Bronchial epithelial cell (primary cell): ENCODE measurements at regions not wholly inside any gene's neighbourhood (a gene's known extent, or its start where the extent isn't known, plus 50 kb on each side); places are given as distances from the start of the nearest gene placed in this dataset.
"Not testable (repeated sequence)": the region's sequence is repeated elsewhere in the genome, so short reads cannot be mapped to it uniquely, and the experiment has no call there.

Source experiments
- DNase-seq: peaks from one replicate; pipeline ENCODE4 v3.0.0-alpha.2; 2010; ENCODE audit warnings: low read depth
- FAIRE-seq: peaks from 2 replicates; lab custom pipeline; 2011; peaks lifted over from hg19 to GRCh38; lab: Jason Lieb, UNC
- H3K27me3 ChIP-seq: 2 replicates; pipeline ENCODE4 v1.5.1; 2011; ENCODE audit warnings: low read length; ENCODE audit not compliant: control insufficient read depth, insufficient read depth
- H3K36me3 ChIP-seq: 2 replicates; pipeline ENCODE4 v1.5.1; 2011; ENCODE audit warnings: low read length; ENCODE audit not compliant: control insufficient read depth, insufficient read depth
- H3K4me3 ChIP-seq: 2 replicates; pipeline ENCODE4 v1.5.1; 2011; ENCODE audit warnings: mild to moderate bottlenecking, low read depth, low read length, control low read depth
- CTCF ChIP-seq: IDR thresholded peaks from 2 replicates; pipeline ENCODE4 v1.5.1; 2011; ENCODE audit warnings: mild to moderate bottlenecking, moderate library complexity, low read length, control low read depth, inconsistent platforms; ENCODE audit not compliant: insufficient read depth, severe bottlenecking

- Histone ChIP-seq H3K4me3 (no peak overlapping the region), H3K36me3 (no peaks in the 10 kb centered on the region), H3K27me3 (no peaks in the 10 kb centered on the region)
- no peak for TF ChIP-seq CTCF
- DNase-seq (no peak), FAIRE-seq (no peak)
Measured at GRCh38 chr1:96104506-96104905, 617.1 kb upstream of the PTBP2 start.

GRCh38 chr1:96104906-96105305 lies 616.7 kb upstream of the PTBP2 start:
- no peak for DNase-seq
- H3K36me3 ChIP-seq = no peaks in the 10 kb centered on the region
- no peak overlapping the region for H3K4me3 ChIP-seq
- FAIRE-seq = no peak
- H3K27me3 ChIP-seq = no peaks in the 10 kb centered on the region
- TF ChIP-seq CTCF = no peak

- H3K27me3 ChIP-seq = no peaks in the 10 kb centered on the region
- H3K4me3 ChIP-seq = no peak overlapping the region
- no peak for FAIRE-seq
- TF ChIP-seq CTCF = no peak
- DNase-seq = no peak
- H3K36me3 ChIP-seq = no peaks in the 10 kb centered on the region
Measured at GRCh38 chr1:96116731-96117130, 604.9 kb upstream of the PTBP2 start.

GRCh38 chr1:96130432-96130831 lies 591.2 kb upstream of the PTBP2 start:
- DNase-seq = no peak
- no peaks in the 10 kb centered on the region for H3K36me3 ChIP-seq
- no peak overlapping the region for H3K4me3 ChIP-seq
- H3K27me3 ChIP-seq = no peaks in the 10 kb centered on the region
- FAIRE-seq = no peak
- TF ChIP-seq CTCF = no peak

GRCh38 chr1:96144636-96145035 lies 576.9 kb upstream of the PTBP2 start:
- Histone ChIP-seq H3K36me3 (no peaks in the 10 kb centered on the region), H3K27me3 (no peaks in the 10 kb centered on the region), H3K4me3 (no peak overlapping the region)
- no peak for TF ChIP-seq CTCF
- FAIRE-seq (no peak), DNase-seq (no peak)

GRCh38 chr1:96145492-96145891 lies 576.1 kb upstream of the PTBP2 start:
- Histone ChIP-seq H3K27me3 (no peaks in the 10 kb centered on the region), H3K36me3 (no peaks in the 10 kb centered on the region), H3K4me3 (no peak overlapping the region)
- no peak for TF ChIP-seq CTCF
- DNase-seq = no peak
- FAIRE-seq = no peak

GRCh38 chr1:96152957-96153356 lies 568.6 kb upstream of the PTBP2 start:
- DNase-seq, H3K4me3 ChIP-seq, FAIRE-seq, H3K27me3 ChIP-seq, H3K36me3 ChIP-seq: not testable (repeated sequence)
